Caco-2 (cell line): ENCODE measurements at regions not wholly inside any gene's neighbourhood (a gene's known extent, or its start where the extent isn't known, plus 50 kb on each side); places are given as distances from the start of the nearest gene placed in this dataset.
"Not testable (repeated sequence)": the region's sequence is repeated elsewhere in the genome, so short reads cannot be mapped to it uniquely, and the experiment has no call there.

Source experiments
- BruUV-seq: library from RNA; stranded (reverse); fragments of 400-500 nt; replicated peaks from 2 replicates; lab custom pipeline; 2021; lab: Mats Ljungman, UMichigan
- CTCF ChIA-PET: fragments of 300-600 bp; sonication (Branson Sonifier 250); formaldehyde crosslinking; loops from one replicate; lab custom pipeline; 2022; ENCODE audit warnings: antibody characterized with exemption; lab: Charles Lee
- POLR2A ChIA-PET: fragments of 300-600 bp; sonication (Branson Sonifier 250); formaldehyde crosslinking; loops from one replicate; lab custom pipeline; 2022; ENCODE audit warnings: antibody characterized with exemption; lab: Charles Lee
- DNase-seq, 2 experiments: peaks; one replicate each; pipeline versions ENCODE4 v3.0.0 to v3.0.0-alpha.2; 2020 to 2022
- H3K27me3 ChIP-seq: replicated peaks from 2 replicates; pipeline ENCODE4 v1.6.0; 2011; ENCODE audit warnings: low read length; ENCODE audit not compliant: control insufficient read depth, insufficient read depth
- H3K36me3 ChIP-seq: 2 replicates; pipeline ENCODE4 v1.5.1; 2011; ENCODE audit warnings: low read length; ENCODE audit not compliant: control insufficient read depth, insufficient read depth
- H3K4me1 ChIP-seq: fragments of 250-450 bp; sonication (Bioruptor Pico); 2 replicates; pipeline ENCODE4 v1.5.1; 2020; ENCODE audit warnings: mild to moderate bottlenecking
- H3K4me3 ChIP-seq: 2 replicates; pipeline ENCODE4 v1.5.1; 2011; ENCODE audit warnings: low read depth, mild to moderate bottlenecking, control low read depth, low read length
- H3K9me3 ChIP-seq: fragments of 250-450 bp; sonication (Bioruptor Pico); 2 replicates; pipeline ENCODE4 v1.5.1; 2020; ENCODE audit warnings: mild to moderate bottlenecking, moderate library complexity
- H3K27ac Mint-ChIP-seq: one replicate; pipeline ENCODE4 v1.8.0; 2022; ENCODE audit warnings: mixed read lengths; ENCODE audit not compliant: unreplicated experiment
- H3K27me3 Mint-ChIP-seq: one replicate; pipeline ENCODE4 v1.8.0; 2022; ENCODE audit warnings: mixed read lengths; ENCODE audit not compliant: insufficient read depth, unreplicated experiment
- H3K36me3 Mint-ChIP-seq: one replicate; pipeline ENCODE4 v1.8.0; 2022; ENCODE audit warnings: mild to moderate bottlenecking, mixed read lengths; ENCODE audit not compliant: insufficient read depth, unreplicated experiment
- H3K4me1 Mint-ChIP-seq: one replicate; pipeline ENCODE4 v1.8.0; 2022; ENCODE audit warnings: low read depth, mixed read lengths; ENCODE audit not compliant: unreplicated experiment
- H3K4me3 Mint-ChIP-seq: one replicate; pipeline ENCODE4 v1.8.0; 2022; ENCODE audit warnings: mild to moderate bottlenecking, moderate library complexity, mixed read lengths; ENCODE audit not compliant: unreplicated experiment
- H3K9me3 Mint-ChIP-seq: one replicate; pipeline ENCODE4 v1.8.0; 2022; ENCODE audit warnings: mixed read lengths; ENCODE audit not compliant: unreplicated experiment
- intact Hi-C: fragments of 100-400 bp; cut with micrococcal nuclease; formaldehyde crosslinking; loops from one replicate; pipeline ENCODE4 v1.10.0; 2022; ENCODE audit not compliant: unreplicated experiment
- TF ChIP-seq, protein P1 (sequence below), 2 experiments: fragments of 200-600 bp in 1 of 2; IDR thresholded peaks; 1 replicate in 1 of 2; 2 replicates in 1 of 2; pipeline versions ENCODE4 v1.5.1 to v1.8.0; 2011 to 2022; ENCODE audit warnings: antibody characterized with exemption in 1 of 2, control low read depth in 1 of 2, inconsistent platforms in 1 of 2, low read depth in 1 of 2, low read length in 1 of 2, mild to moderate bottlenecking in 1 of 2, moderate library complexity in 1 of 2; ENCODE audit not compliant: insufficient read depth in 1 of 2, severe bottlenecking in 1 of 2, unreplicated experiment in 1 of 2

DNA sequence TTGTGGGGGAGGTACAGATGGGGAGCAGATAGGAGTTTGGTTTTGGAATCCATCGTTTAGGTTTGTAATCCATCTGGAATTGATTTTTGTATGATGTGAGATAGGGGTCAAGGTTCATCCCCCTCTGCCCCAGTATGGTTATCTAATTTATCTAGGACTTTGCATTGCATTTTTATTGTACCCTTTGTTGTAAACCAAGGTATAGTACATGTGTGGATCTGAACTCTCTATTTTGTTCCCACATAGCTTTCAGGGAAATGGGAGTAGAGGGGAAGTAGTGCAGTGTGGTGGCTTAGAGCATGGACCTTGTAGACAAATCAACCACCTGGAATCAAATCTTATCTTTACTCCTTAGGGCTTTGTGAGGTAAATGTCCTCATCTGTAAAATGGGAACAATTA lies 65.7 kb downstream of the RAD54L2 start:
- POLR2A ChIA-PET: interaction anchor here (0.5 kb wide), 1 partner anchor 104 kb away, joined by 4 read pairs; no protein-coding TSS in a partner anchor
- H3K36me3 Mint-ChIP-seq: no peaks in the 10 kb centered on the region
- intact Hi-C loops: no loop called here
- DNase-seq: no peak
- CTCF ChIA-PET: no interaction called here
- H3K27me3 Mint-ChIP-seq: no peaks in the 10 kb centered on the region
- H3K27ac Mint-ChIP-seq: no peak overlapping the region
- H3K4me3 Mint-ChIP-seq: no peak overlapping the region
- TF ChIP-seq, protein P1, sequence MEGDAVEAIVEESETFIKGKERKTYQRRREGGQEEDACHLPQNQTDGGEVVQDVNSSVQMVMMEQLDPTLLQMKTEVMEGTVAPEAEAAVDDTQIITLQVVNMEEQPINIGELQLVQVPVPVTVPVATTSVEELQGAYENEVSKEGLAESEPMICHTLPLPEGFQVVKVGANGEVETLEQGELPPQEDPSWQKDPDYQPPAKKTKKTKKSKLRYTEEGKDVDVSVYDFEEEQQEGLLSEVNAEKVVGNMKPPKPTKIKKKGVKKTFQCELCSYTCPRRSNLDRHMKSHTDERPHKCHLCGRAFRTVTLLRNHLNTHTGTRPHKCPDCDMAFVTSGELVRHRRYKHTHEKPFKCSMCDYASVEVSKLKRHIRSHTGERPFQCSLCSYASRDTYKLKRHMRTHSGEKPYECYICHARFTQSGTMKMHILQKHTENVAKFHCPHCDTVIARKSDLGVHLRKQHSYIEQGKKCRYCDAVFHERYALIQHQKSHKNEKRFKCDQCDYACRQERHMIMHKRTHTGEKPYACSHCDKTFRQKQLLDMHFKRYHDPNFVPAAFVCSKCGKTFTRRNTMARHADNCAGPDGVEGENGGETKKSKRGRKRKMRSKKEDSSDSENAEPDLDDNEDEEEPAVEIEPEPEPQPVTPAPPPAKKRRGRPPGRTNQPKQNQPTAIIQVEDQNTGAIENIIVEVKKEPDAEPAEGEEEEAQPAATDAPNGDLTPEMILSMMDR (IDR thresholded peaks at IDR 0.05; ENCODE audit: insufficient read depth in 1 of 2, low read depth in 1 of 2, low read length in 1 of 2, severe bottlenecking in 1 of 2, unreplicated experiment in 1 of 2): no peak
- Histone ChIP-seq H3K9me3 (no peaks in the 10 kb centered on the region), H3K4me1 (no peaks in the 10 kb centered on the region), H3K27me3 (no peaks in the 10 kb centered on the region), H3K4me3 (no peak overlapping the region), H3K36me3 (no peaks in the 10 kb centered on the region)
- H3K9me3 Mint-ChIP-seq: no peaks in the 10 kb centered on the region
- H3K4me1 Mint-ChIP-seq: peaks cover 7% of the 10 kb centered on the region
- BruUV-seq: no TSS peak

DNA sequence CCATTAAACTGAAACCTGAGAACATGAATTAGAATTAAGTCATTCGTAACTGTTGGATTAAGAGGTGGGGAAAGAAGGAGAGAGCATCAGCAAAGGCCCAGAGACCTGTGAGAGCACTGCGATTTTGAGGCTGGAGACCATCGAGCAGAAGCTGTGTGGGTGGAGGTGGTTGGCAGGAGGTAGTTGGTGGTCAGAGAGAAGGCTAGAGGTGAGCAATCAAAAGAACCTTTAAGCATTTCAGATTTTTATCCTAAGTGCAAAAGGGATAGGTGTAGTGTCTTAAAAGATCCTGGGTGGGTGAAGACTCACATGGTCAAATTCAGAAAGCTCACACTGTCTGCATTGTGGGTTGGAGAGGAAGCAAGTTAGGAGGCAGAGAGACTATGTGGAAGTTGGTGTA lies 65.1 kb upstream of the TEX264 start:
- no peak for DNase-seq
- BruUV-seq: no TSS peak
- Mint-ChIP-seq H3K4me1 (peaks cover 7% of the 10 kb centered on the region), H3K27me3 (no peaks in the 10 kb centered on the region), H3K4me3 (no peak overlapping the region), H3K27ac (no peak overlapping the region), H3K36me3 (no peaks in the 10 kb centered on the region), H3K9me3 (no peaks in the 10 kb centered on the region)
- ChIA-PET CTCF (interaction anchor here (0.6 kb wide), 2 partner anchors 106 to 1388 kb away, joined by 3 read pairs; partner anchors contain the start of gene DCAF1), POLR2A (no interaction called here)
- intact Hi-C loops: no loop called here
- TF ChIP-seq, protein P1 (IDR thresholded peaks at IDR 0.05; ENCODE audit: insufficient read depth in 1 of 2, low read depth in 1 of 2, low read length in 1 of 2, severe bottlenecking in 1 of 2, unreplicated experiment in 1 of 2): no peak
- Histone ChIP-seq H3K9me3 (no peaks in the 10 kb centered on the region), H3K27me3 (no peaks in the 10 kb centered on the region), H3K36me3 (no peaks in the 10 kb centered on the region), H3K4me3 (no peak overlapping the region), H3K4me1 (no peaks in the 10 kb centered on the region)

DNA sequence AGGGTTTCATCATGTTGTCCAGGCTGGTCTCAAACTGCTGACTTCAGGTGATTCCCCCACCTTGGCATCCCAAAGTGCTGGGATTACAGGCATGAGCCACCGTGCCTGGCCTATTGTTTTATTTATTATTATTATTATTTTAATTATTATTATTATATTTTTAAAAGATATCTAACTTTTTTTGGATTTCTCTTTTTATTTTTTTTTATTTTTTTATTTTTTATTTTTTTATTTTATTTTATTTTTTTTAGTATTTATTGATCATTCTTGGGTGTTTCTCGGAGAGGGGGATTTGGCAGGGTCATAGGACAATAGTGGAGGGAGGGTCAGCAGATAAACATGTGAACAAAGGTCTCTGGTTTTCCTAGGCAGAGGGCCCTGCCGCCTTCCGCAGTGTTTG lies 64.2 kb upstream of the TEX264 start:
- CTCF ChIA-PET, H3K27me3 Mint-ChIP-seq, H3K36me3 Mint-ChIP-seq, POLR2A ChIA-PET, H3K4me3 ChIP-seq, H3K4me1 Mint-ChIP-seq, H3K27me3 ChIP-seq, H3K27ac Mint-ChIP-seq, H3K4me3 Mint-ChIP-seq, intact Hi-C loops, H3K9me3 Mint-ChIP-seq, DNase-seq, H3K36me3 ChIP-seq, H3K4me1 ChIP-seq, BruUV-seq, H3K9me3 ChIP-seq: not testable (repeated sequence)

DNA sequence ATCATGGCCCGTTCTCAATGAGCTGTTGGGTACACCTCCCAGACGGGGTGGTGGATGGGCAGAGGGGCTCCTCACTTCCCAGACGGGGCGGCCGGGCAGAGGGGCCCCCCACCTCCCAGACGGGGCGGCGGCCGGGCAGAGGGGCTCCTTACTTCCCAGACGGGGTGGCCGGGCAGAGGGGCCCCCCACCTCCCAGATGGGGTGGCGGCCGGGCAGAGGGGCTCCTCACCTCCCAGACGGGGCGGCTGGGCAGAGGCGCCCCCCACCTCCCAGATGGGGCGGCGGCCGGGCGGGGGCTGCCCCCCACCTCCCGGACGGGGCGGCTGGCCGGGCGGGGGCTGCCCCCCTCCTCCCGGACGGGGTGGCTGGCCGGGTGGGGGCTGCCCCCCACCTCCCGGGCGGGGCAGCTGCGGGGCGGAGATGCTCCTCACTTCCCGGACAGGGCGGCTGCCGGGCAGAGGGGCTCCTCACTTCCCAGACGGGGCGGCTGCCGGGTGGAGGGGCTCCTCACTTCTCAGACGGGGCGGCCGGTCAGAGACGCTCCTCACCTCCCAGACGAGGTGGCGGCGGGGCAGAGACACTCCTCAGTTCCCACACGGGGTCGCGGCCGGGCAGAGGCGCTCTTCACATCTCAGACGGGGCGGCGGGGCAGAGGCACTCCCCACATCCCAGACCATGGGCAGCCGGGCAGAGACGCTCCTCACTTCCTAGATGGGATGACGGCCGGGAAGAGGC lies 63.3 kb upstream of the TEX264 start:
- H3K27me3 ChIP-seq, H3K36me3 ChIP-seq, BruUV-seq, CTCF ChIA-PET, intact Hi-C loops, POLR2A ChIA-PET, H3K4me3 Mint-ChIP-seq, H3K9me3 Mint-ChIP-seq, H3K4me1 ChIP-seq, H3K4me1 Mint-ChIP-seq, H3K27me3 Mint-ChIP-seq, H3K9me3 ChIP-seq, H3K36me3 Mint-ChIP-seq, H3K4me3 ChIP-seq, H3K27ac Mint-ChIP-seq, DNase-seq: not testable (repeated sequence)
